GM18511 (cell line): ENCODE measurements at regions not wholly inside any gene's neighbourhood (a gene's known extent, or its start where the extent isn't known, plus 50 kb on each side); places are given as distances from the start of the nearest gene placed in this dataset.
"Not testable (repeated sequence)": the region's sequence is repeated elsewhere in the genome, so short reads cannot be mapped to it uniquely, and the experiment has no call there.

Experiments
- ATAC-seq: cut with Tn5 transposase; IDR thresholded peaks from one replicate; pipeline ENCODE4 v1.9.1; 2021; ENCODE audit warnings: mild to moderate bottlenecking, moderate library complexity; ENCODE audit not compliant: unreplicated experiment

DNA sequence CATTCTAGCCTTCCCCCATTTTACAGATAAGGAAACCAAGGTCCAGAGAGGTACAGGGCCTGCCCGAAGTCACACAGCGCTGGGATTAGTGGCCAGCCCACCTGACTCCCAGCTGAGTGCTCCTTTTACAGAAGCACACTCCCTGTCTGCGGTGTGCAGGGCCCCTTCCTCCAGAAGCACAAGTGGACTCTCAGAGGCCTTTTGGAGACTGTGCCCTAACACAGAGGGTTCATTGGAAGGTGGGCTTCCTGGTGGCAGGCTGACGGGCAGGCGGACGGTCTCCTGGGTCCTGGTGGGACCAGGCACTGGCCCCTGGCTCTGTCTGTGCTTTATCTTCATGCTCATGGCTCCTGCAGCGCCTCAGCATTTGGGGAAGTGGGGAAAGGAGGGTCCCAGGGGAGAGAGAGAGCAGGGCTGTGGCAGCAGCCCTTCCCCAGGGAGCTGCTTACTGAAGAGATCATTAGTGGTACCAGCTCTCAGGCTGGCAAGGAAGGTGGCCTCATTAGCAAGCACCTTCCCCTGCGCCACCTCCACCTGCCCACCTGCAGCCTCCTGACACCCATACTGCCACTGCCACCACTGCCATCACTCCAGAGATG lies 83.1 kb upstream of the GOLGA6L4 start:
- ATAC-seq, result not testable (repeated sequence)

GRCh38 chr15:84153655-84154140 lies 81.9 kb upstream of the GOLGA6L4 start:
- ATAC-seq, result not testable (repeated sequence)

DNA sequence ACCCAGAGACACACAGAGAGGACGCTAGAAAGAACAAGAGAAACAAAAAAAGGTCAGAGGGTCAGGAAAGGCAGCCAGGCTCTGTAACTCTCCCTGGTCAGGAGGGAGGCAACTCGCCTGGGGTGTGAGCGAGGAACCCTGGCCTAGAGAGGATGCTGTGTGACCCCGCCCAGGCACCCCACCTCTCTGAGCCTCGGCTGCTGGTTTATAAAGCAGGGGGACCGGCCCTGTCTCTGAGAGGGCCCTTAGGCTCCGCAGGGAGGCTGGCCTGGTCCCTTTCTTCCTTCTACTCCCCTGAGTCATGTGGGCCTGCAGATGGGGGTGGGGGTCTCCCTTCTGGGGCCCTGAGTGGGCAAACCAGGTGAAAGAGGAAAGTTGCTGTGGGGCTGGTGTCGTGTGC lies 81.3 kb upstream of the GOLGA6L4 start:
- not testable (repeated sequence) for ATAC-seq

DNA sequence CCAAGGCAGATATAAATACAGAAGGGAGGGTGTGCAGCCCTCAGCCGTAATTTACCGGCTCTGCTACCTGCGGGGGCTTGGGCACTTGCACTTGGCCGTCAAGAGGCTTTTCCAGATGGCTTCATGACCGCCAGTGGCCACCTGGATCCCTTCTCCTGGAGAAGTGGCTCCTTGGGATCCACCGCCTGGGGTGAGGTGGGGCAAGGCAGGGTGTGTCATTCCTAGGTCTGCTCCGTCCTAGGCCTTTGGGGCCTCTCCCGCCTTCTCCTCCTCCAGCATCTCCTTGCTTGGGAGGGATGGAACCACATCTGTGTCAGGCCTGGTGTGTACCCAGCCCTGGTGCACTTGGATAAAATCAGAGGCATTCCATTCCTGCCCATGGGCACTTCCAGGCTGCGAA lies 80.8 kb upstream of the GOLGA6L4 start:
- ATAC-seq, result not testable (repeated sequence)

- not testable (repeated sequence) for ATAC-seq
These were observed 79.6 kb upstream of the GOLGA6L4 start for GRCh38 chr15:84155792-84156587.

DNA sequence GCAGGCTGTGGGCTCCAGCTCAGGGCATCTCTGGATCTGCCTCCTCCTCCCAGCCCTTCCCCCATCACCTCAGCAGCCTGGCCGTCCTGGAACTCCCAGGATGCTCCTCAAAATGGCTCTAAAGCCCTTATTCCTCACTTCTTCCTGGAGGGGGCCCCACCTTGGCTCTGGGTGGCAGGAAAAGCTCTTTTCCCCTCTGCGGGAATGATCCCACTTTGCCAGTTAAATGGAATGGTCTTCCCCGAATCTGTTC lies 79.1 kb upstream of the GOLGA6L4 start:
- ATAC-seq, result not testable (repeated sequence)

DNA sequence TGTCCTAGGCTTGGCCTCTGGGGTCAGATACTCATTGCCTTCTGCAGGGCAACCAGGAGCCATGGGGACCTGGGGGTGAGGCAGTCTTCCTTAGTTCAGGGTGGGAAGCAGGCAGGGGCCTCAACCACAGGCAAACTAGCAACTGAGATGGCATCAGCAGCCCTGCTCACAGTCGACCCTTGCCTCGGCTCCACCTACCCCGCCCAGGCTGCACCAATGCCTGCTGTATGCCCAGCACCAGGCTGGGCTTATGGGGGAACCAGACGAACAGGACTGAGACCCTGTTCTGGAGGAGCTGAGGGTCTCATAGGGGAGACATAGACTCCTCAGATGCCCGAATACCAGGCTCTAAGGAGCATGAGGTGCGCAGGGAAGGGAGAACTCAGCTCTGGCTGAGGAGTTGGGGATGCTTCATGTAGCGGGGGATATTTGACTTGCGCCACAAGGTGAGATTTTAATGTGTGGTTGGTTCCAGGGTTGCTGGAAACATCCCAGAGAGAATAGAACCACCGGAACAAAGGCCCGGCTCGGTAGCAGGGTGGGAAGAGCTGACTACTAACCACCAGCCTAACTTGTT lies 78.4 kb upstream of the GOLGA6L4 start:
- not testable (repeated sequence) for ATAC-seq

DNA sequence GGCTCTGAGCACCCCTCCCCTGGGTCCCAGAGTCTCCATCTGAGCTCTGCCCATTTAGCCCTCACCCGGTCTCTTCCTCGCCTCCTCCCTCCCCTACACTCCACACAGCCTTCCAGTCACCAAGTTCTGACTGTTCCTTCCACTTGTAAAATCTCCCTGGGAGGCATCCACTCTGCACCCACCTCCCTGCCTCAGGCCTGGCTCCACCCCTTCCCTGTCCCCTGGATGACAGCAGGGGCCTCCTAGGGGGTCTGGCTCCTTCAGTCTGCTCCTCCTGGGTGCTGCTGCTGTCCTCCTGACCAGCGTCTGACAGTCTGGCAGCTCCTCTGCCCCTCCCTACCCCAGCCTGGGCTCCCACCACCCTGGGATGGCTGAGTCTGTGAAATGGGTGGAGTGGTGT lies 77.7 kb upstream of the GOLGA6L4 start:
- not testable (repeated sequence) for ATAC-seq

GRCh38 chr15:84159346-84160269 lies 76.0 kb upstream of the GOLGA6L4 start:
- ATAC-seq, result not testable (repeated sequence)

DNA sequence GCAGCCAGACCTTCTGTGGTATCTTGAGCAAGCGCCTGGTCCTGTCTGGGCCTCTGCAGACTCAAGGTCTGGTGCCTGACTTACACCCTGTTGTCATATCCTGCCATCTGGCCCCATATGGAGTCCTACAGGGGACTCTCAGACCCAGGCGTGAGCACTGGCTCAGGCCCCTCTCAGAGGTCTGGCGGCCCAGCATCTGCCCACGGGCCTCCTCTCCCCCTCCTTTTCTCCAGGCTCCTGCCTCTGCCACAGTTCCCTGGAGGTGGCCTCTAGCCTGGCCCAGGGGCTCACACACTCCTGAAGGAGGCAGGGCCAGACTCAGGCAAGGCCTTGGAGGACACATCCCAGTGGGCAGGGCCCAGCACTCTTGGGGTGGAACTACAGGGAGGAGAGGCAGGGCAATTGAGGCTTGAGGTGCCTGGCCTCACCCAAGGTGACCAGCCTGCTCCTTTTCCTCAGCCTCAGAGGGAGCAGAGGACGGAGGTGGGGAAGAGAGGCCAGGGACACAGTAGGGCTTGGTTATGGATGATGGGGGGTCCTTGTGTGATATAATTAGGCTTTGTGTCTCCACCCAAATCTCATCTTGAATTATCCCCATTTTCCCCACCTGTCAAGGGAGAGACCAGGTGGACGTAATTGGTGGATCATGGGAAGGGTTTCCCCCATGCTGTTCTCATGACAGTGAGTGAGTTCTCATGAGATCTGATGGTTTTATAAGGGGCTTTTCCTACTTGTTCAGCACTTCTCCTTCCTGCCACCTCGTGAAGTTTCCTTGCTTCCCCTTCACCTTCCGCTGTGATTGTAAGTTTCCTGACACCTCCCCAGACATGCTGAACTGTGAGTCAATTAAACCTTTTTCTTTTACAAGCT lies 70.9 kb upstream of the GOLGA6L4 start:
- not testable (repeated sequence) for ATAC-seq

- not testable (repeated sequence) for ATAC-seq
These were observed 65.5 kb upstream of the GOLGA6L4 start for GRCh38 chr15:84170029-84170428.

DNA sequence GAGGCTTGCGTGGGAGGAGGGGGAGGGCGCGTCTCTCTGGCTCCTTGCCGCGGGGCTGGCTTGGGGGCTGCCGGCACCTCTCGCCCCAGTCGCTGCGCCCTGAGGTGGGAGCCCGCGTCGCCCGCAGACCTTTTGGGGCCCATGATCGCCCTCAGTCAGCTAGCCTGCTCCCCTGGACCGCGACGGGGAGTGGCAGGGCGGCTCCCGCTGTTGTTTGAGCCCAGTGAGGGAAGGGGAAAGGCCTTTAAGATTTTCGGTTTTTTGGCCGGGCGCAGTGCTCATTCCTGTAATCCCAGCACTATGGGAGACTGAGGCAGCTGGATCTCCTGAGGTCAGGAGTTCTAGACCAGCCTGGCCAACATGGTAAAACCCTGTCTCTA lies 62.4 kb upstream of the GOLGA6L4 start:
- ATAC-seq, result not testable (repeated sequence)
